Stimulated activated CD4-positive, alpha-beta T cell treated with anti-CD3 and anti-CD28 coated beads, Interleukin-12 subunit alpha, Interleukin-12 subunit beta, amount 100 ng/mL, for 24 hours (primary cell): ENCODE measurements at regions not wholly inside any gene's neighbourhood (a gene's known extent, or its start where the extent isn't known, plus 50 kb on each side); places are given as distances from the start of the nearest gene placed in this dataset.

Experiments
- DNase-seq, 2 experiments: peaks; one replicate each; pipeline ENCODE4 v3.0.0-alpha.2; 2020; ENCODE audit warnings: low read depth in 2 of 2

DNA sequence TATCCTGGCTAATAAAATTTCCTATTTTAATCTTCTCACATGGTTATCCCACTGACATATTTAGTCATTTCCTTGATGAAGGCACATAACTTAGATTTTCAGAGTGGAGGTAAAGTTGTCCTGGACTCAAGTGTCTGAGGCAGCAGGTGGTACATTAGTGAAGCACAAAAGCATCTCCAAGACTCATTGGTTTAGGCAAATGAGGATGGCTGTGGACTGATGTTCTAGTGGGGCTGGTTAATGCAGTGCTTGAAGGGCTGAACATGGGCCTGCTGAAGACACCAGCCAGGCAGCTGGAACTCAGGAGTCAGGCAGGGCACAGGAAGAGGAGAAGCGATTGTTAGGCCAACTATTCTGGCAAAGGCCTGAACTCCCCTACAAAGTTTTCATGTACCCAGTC, 76.3 kb upstream of the SESN3 start:
- no peak for DNase-seq

DNA sequence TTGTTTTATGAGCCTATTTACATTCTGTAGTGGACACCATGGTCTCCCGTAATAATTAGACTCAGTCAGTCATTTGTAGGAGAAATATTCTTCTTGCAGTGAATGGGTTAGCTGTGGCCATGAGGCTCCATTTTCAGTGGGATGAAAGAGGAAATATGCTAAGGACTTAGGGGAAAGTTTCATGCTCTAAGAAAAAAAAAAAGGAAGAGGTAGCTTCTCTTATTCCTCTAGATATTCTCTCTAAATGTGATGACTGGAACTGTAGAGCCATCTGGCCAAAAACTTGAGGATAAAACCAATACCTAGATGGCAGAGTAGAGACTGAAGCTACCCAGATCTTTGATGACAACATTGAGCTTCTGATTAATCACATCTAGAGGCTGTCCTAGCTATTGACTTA, 75.8 kb upstream of the SESN3 start:
- no peak for DNase-seq

- no peak for DNase-seq
These were observed 75.1 kb upstream of the SESN3 start for GRCh38 chr11:95306123-95306522.

GRCh38 chr11:95305705-95306104, 74.7 kb upstream of the SESN3 start:
- no peak for DNase-seq

DNA sequence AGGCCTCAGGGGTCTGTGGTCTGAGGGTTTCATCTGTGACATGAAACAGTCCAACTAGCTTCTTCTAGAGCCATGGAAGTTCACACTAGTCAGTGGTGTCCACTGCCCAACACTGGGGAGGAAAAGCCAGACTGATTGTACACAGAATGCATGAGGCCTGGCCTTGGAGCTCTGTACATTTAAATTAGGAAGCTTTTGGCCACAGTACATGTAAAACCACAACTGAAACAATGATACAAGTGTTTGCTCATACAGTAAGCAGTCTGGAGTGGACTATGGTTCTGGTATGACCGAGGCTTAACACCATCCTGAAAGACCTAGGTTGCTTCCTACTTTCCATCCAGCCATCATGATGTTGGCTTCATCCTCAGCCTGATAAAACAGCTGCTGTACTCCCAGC, 73.8 kb upstream of the SESN3 start:
- DNase-seq = no peak

- DNase-seq = no peak
These were observed 71.2 kb upstream of the SESN3 start for GRCh38 chr11:95302211-95302610.

DNA sequence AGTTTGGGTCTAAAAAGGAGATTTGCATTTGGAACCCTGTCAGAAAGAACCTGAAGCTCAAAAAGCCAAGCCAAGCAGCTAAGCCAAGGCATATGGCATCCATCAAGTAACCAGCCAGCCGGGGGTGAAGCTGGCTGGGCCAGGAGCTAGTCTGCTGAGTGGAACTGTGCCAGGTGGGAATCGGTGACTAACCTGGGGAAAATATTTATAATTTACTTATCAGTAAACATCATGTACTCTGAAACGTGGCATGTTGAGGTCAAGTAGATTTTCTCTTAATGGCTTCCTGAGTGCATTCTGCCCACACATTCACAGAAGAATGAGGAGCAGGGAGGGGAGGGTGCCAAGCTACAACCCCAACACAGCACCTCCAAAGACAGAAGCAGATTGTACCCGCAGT, 70.5 kb upstream of the SESN3 start:
- no peak for DNase-seq

DNA sequence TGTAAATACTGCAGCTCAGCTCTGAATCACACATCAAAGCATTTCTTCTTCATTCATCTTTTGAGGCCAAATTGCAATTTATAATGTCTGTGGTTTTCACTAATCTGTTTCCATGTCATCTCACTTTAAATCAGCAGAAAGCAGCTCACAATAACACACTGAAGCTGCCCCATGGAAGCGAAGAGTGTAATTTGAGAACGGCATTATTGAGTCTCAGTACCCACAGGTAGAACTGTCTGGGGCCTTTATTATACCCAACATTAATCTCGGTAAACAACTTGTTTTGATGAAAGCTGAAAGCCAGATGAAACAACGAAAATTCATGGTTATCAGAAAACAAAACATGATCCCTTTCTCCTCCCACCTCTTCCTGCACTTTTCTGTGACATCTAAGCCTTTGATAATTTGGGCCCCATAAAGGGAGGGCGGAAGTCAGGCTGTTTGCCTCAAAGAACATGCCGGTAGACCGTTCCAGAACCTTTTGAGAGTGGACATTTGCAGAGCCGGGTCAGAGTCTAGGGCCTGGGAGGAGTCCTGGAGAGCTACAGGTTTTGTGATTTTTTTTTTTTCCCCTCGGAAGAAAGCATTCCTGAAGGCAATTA, 68.2 kb upstream of the SESN3 start:
- no peak for DNase-seq

DNA sequence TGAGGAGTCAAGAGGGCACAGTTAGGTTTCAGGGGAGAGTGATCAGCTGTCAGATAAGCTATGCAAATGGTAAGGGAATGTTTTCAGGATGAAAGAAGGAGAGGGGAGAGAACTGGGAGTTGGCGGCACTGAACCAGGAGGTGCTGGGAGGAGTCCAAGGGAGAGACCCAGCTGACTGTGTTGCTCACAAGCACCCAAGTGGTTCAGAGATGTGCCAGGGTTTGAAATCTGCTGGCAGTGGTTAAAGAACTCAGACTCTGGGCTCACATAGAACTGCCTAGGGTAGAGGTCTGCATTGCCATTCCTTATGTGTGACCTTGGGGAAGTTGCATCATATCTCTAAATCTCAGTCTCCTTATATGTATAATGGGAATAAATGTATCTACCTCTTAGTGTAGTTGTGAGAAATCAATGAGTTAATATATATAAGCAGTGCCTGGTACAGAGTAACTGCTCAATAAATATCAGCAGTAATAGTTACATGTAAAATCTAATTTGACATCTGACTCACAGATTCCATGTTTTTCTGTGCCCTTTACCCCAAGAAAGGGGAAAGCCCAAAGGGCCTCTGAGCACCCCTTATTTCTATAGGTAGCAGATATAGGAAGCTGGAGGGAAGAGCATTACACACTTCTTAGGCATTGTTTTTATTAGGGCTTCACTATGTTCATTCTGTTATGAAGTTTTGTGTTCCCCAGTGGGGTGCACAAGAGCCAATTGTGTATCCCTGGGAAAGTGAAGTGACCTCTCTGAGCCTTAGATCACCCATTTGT, 66.9 kb upstream of the SESN3 start:
- DNase-seq = no peak

GRCh38 chr11:95296621-95297025, 65.6 kb upstream of the SESN3 start:
- no peak for DNase-seq

DNA sequence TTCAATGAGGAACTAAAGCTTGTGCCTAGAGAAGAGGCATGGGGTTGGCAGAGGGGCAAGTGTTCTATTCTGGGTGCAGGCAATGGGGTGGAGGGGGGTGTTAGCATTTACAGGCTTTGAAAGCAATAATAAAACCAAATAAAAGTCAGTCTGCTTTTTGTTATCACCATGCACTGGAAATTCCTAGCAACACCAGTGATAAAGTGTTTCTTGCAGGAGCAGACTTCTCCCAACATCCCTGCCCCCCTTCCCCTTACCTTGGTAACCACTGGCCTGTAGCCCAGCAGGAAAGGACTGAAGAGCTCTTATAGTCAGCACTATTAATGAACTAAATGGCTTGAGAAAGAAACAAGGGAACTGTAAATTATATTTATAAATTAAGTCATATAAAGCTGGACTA, 65.2 kb upstream of the SESN3 start:
- no peak for DNase-seq

- DNase-seq = no peak
These were observed 64.6 kb upstream of the SESN3 start for GRCh38 chr11:95295382-95296149.

DNA sequence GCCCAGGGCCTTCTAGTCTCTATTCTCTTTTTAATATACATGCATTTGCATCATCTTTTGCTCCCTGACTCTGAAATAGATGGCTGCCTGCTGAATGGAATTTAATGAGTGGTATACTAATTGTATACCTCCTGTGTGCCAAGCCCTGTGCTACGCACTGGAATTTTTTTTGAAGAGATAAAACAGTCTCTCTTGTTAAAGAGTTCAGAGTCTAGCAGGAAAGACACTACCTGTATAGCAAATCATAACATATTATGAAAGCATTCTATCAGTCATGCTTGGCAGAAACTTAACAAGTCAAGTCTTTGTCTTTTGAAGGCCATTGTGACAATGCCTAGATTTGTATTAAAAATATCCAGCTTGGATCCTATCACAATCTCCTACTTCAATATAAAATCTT, 63.7 kb upstream of the SESN3 start:
- no peak for DNase-seq

DNA sequence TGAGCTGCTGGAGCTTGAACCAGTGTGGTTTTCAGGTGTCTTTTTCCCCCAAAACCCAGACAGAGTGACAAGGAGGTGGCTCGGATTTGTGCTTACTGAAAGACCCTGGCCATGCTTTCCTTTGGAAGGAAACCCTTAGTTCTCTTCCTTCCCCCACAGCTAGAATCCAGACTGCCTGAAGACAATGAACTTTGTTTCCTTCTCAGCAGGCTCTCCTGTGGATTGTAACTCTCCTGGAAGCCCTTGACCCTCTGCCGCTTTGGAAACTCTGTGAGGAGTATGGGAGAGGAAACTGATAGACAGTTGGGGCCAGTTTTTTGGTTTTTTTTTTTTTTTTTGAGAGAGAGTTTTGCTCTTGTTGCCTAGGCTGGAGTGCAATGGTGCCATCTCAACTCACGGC, 62.1 kb upstream of the SESN3 start:
- no peak for DNase-seq

DNA sequence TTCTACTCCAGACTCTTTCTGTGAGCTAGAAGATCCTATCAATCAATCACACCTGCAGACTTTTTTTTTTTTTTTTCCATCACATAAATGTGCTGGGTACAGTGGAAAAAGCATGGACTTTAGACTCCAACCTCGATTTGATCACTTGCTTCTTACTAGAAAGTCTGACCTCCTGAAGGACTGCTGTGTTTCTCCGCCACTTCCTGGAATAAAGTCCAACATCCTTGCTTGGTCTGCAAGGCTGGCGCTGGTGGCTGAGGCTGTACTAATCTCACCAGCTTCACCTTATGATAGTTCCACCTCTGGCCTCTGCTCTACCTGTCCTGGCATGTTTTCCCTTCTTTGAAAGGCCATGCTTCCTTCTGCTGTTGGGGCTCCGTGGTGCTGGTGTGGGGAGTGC, 60.9 kb upstream of the SESN3 start:
- DNase-seq = no peak

GRCh38 chr11:95289378-95290101, 58.5 kb upstream of the SESN3 start:
- no peak for DNase-seq

- DNase-seq = no peak
These were observed 53.4 kb upstream of the SESN3 start for GRCh38 chr11:95284057-95285052.

DNA sequence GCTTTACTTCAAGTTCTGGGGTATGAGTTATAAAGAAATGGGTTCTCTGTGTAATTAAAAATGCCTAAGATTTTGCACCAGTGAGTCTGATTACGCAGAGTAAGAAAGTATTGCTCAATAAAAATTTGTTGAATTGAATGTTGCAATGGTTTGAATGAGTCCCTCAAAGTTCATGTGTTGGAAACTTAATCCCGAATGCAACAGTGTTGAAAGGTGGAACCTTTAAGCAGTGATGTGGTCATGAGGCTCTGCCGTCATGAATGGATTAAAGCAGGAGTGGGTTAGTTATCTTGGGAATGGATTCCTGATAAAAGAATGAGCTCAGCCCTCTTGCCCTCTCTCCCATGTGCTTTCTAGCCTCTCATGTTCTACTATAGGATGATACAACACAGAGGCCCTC, 52.6 kb upstream of the SESN3 start:
- DNase-seq = no peak

- no peak for DNase-seq
These were observed 52.1 kb upstream of the SESN3 start for GRCh38 chr11:95283146-95283545.

GRCh38 chr11:95282291-95282751, 51.3 kb upstream of the SESN3 start:
- no peak for DNase-seq
